NCI-H146 (cell line): ENCODE measurements at regions not wholly inside any gene's neighbourhood (a gene's known extent, or its start where the extent isn't known, plus 50 kb on each side); places are given as distances from the start of the nearest gene placed in this dataset.

Source experiments
- DNase-seq: peaks from one replicate; lab custom pipeline; 2025; lab: John Stamatoyannopoulos, UW

DNA sequence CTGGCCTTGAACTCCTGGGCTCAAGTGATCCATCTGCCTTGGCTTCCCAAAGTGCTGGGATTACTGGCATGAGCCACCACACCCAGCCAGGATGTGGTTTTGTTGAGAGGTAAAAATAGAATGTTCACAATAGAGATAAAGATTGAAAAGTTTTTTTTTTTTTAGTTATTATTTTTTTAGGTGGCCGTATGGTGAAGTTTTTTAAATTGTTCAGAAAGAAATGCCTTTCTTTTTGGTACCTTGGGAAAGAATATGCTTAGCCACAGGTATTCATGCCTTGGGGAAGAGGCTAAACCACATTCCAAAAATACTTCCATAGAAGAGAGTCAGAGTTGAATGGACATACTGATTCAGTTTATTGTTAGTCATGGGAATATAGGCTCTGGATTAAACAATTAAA, 143.4 kb downstream of the C11orf91 start:
- no peak for DNase-seq

DNA sequence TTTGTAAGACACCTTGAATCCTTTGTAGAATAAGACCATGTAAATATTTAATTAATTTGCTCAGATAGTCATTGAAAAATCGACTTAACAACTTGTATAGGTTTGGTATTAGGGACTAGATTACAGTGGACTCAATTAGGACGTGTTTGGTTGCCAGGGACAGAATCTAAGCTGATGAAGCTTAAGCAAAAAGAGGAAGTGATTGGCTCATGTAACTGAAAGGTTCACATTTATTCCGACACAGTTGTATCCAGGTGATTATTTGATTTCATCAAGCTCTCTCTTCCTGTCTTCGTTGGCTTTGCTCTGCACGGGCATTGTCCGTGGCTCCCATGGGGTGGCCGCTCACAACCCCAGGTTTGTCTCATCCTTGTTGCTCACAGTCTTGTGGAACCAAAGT, 146.4 kb downstream of the C11orf91 start:
- no peak for DNase-seq

DNA sequence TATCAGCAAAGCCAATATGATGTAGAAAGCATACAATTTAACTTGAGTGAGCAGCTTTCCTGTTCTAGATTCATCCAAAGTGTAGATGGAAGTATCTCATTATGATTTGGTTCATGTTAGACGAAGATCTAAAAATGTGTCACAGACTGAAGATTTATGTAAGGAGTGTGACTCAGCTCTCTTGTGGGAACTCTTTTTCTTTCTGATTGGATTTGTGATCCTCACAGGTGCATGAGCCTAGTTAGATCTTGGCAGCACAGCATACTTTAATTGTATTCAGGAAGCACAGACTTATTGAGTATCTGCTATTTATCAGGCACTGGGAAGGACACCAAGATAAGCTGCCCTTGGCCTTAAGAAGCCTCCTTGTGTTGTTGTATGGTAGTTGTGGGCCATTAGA, 147.1 kb downstream of the C11orf91 start:
- no peak for DNase-seq

DNA sequence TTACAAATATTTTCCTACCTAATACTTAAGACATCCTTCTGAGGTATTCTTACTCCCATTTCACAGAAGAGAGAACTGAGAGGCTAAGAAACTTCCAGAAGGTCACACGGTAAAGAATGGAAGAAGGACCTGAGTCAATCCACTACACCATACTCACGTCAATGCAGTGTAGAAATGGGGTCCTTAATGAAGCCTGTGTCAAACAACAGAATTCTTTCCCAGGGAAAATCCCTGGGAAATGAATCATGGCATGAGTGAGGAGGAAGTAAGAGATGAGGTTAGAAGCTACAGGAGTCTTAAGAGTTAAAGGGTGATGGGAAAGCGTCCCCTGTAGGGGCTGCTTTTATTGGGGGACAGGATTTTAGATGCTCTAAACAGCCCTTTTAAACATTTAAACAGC, 147.9 kb downstream of the C11orf91 start:
- no peak for DNase-seq

DNA sequence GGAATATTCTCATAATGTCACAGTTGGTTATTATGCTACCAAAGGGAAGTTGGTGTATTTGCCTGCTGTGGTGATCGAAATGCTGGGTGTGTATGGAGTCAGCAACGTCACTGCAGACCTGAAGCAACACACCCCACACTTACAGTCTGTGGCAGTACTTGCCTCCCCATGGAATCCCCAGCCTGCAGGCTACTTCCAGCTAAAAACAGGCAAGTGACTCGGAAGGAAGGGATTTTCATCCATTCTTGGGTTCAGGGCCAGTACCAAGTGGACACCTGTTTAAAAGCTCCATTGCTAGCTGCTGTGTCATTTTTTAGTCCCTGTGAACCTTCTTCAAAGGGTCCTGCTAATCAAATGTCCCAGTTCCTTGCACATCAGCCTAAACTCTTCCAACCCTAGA, 149.6 kb downstream of the C11orf91 start:
- no peak for DNase-seq

DNA sequence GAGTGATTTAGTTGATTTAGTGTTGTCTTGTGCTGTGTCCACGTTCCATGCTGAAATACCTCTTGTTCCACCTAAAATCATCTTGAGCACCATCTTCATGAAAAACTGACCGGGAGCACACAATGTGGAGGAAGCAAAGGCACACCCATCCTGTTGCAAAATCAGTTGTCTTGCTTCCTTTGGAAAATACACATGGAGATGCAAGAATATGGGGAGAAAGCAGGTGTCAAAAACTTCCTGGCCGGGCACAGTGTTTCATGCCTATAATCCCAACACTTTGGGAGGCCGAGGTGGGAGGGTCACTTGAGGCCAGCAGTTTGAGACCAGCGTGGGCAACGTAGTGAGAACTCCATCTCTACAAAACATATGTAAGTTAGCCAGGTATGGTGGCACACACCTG, 151.1 kb downstream of the C11orf91 start:
- DNase-seq, result no peak

DNA sequence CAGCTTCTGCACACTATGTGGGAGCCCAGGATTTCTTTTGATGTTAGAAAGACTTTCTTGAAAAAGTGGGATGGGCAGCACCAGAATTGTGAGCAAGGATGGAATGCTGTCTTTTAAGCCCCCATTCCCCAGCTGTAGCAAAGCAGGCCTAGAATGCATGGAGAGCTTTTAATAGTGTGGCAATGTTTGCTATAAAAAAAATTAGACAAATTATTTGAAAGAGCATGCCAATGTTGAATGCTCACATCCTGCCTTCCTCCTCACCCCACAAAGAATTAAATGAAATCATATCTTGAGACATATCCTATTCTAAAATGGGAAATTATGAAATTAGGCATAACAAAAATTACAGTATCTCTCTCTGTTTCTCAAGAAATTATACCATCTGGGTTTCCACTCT, 154.7 kb downstream of the C11orf91 start:
- no peak for DNase-seq

DNA sequence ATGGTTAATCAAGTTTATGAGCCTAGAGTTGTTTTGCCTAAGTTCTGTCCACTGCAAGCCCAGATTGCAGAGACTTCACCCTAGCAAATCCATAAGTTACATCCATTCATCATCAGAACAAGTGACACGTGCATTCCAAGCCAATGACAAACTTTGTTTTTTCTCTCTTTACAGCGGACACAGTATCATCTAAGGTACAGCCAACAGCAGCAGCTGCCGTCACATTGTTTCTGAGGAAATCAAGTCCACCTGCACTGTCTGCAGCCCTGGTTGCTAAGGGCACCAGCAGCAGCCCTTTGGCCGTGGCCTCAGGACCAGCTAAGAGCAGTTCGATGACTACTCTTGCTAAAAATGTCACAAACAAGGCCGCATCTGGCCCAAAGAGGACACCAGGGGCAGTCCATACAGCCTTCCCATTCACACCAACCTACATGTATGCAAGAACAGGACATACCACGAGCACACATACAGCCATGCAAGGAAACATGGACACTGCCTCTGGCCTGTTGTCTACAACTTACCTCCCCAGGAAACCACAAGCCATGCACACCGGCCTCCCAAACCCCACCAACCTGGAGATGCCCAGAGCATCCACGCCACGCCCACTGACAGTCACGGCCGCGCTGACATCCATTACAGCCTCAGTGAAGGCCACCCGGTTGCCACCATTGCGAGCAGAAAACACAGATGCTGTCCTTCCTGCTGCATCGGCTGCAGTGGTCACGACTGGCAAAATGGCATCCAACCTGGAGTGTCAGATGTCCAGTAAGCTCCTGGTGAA, 155.8 kb downstream of the C11orf91 start:
- DNase-seq, result no peak

DNA sequence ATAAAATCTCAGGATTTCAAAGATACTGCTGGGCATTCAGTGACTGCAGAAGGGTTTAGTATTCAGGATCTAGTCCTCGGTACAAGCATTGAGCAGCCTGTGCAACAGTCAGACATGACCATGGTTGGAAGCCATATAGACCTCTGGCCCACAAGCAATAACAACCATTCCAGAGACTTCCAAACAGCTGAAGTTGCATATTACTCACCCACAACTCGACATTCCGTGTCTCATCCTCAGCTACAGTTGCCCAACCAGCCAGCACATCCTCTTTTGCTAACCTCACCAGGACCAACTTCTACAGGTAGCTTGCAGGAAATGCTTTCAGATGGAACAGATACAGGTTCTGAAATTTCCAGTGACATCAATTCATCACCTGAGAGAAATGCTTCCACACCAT, 156.8 kb downstream of the C11orf91 start:
- no peak for DNase-seq

DNA sequence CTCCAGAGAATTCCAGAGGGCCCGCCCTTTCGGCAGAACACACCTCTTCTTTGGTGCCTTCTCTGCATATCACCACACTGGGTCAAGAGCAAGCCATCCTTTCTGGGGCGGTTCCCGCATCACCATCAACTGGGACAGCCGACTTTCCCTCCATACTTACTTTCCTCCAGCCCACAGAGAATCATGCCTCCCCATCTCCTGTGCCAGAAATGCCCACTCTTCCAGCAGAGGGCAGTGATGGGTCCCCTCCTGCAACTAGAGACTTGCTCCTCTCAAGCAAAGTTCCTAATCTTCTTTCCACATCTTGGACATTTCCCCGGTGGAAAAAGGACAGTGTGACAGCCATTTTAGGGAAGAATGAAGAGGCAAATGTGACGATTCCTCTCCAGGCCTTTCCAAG, 157.7 kb downstream of the C11orf91 start:
- peak; percentile 40 for DNase-seq

DNA sequence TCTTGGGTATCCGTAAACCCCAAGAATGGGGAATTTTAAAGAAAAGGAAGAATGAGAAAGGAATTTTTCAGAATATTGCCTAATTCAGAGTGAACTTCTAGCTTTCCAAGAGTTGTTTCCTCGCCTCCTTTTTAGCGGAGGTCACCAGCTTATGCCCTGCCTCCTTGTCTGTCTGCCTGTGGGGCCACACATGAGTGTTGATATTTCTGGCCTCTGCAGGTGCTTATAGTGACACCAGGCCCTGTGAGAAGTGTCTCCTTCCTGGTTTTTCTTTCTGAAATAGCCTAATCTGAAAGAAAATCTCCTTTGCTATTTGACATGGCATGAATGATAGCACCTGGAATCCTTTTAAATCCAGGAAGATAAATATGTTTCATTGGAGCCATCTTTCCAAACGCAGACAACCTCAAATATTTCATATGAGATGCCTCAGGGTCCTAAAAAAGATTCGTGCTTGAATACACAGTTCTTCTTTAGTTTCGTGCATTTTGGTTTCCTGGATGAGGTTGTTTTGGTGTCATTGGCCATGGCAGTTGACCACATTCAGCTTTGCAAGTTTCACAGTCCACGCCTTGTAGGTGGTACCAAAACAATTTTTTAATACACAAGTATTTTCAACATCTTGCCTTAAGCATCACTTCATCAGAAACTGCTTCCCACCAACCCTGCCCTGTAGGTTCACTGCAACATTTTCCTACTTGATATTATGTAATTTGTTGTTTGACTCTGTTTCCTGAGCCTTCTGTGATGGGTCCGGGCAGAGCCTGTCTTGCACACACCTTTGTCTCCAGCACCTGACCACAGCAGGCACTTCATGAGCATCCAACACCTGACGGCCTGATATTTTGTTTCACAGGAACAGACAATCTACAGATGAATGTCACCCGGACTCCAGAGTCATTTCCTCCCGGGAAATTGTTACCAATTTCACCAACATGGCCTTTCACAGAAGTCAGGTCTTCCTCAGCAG, 159.4 kb downstream of the C11orf91 start:
- no peak for DNase-seq

DNA sequence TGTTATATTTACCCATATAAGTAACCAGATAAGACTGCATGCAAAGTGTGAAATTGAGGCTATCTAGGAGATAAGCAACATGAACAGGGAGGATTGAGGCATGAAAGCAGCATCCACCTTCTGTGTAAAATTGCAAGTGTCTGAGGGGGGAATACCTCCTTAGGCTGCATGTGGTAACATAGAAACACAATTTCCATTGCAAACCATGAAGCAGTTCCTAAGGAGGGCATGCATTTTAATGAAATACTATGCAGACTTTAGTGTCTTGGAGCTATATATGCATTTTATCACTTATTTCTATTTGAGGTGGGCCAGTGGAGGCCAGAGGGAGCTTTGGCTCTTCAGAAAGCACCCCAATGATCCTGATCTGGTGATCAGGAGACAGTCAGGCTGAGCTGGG, 160.2 kb downstream of the C11orf91 start:
- DNase-seq, result no peak

DNA sequence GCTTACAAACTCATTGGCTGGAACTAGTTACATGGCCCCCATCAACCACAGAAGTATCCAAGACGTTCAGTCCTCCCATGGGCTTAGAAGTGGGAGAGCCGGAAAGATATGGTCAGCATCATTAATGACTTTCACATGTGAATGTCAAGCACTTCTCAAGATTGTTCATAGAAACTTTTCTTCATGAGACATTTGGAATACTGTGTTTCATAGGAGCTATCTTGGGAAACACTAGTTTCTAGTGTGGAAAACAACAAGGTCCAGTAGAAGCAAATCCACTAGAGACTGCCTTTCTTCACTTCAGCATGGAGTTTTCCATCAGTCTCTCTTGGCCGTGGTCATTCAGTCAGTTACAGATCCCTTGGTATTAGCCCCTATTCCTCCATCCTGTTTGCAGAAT, 160.9 kb downstream of the C11orf91 start:
- no peak for DNase-seq

DNA sequence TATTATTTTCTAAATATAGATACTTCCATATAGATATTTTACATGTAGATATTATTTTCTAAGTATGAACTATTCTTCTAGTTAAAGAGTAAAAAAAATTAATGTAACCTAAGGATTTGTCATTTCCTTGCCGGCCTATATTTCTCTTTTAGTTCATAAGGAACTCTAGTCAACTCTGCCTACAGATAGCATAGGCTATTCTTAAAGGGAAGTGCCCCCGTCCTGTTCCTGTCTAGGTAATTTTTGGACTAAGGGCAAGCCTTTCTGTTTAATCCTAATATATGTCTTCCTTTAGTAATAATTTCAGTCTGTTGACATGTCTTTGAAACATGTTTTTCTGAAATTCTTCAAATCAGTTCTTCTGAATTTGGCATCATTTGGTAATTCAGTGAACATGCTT, 161.9 kb downstream of the C11orf91 start:
- DNase-seq, result no peak

DNA sequence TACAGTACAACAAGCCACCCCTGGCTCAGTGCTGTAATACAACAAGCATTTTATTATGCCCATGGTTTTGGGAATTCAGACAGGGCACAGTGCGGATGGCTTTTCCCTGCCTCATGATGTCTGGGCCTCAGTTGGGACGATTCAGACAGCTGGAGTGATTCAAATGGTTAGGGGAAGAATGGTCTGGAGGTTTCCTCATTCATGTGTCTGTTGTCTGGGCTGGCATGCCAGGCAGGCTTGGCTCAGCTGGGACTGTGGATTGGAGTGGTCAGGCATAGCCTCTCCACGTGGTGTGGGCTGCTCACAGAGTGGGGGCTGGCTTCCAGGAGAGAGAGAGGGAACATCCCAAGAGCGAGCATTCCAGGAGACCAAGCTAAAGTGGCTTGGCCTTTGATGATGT, 164.4 kb downstream of the C11orf91 start:
- no peak for DNase-seq

DNA sequence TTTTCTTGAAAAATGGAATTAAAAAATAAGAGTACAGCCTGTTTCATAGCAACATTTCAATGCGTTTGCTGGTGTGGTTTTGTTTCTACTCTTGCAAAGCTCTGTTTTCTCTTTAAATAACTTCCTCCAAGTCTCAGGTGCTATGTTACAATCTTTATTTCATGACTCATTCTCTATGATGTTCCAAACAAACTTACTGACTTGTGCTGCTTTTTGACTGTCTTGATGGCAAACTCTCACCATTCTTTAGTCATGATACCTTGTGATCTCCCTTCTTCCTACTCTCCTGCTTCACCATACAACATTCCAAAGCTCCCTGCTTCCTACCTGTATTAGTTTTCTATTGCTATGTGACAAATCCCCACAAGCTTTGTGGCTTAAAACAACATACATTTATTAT, 166.1 kb downstream of the C11orf91 start:
- DNase-seq, result no peak

DNA sequence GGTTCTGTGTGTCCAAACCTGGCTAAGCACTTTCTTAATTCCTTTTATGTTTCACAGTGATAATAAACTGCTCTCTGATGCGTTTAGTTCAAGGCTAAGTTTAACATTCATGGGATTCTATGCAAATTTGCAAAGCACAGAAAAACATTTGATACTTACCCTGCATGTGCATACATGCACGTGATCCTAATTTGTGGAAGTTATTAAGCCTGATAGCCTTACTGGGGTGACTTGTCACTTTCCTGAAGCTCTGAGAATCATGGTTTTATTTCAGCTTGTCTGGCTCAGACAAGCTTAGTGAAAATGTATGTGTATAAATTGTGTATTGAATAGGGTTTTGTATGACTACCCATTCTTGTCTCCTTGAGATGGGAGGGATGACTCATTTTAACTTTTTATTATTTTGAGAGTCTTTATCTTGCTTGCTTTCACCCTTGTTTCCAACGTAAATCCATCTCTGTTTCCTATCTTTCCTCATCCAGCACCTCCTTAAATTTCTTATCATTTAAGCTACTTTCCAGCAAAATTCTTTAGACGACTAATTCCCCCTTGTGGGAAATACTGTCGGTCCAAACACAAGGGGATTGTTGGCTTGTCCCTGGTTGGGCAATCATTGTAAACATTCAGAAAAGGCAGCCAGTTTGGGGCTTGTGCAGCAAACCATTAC, 167.1 kb downstream of the C11orf91 start:
- DNase-seq, result no peak

DNA sequence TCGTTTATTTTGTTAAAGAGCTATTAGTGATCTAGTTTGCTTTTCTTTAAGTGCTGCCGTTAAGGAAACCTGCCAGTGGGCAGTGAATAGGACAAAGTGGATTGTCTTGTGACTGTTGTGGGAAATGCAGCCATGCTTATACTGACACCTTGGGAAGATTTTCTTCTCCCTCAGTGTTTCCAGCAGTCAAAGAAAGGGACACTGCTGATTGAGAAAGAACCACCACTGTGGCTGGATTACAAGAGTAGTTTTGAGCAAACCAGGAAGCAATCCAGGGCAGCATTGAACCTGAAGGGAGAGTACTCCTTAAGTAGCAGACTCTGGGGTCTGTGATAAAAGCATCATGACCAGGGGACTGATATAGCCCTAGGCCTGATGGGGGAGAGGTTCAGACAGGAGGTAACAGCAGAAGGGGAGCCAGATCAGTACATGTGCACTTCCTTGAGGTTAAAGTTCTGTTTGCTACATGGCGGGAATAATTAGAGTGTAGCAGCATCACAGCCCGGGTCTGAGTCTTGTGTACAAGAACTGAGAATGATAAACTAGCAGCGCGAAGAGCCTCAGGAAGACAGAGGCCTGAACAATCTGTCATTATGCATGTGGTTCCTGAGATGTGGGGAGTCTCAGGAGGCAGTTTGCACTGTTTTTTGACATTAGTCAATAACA, 167.8 kb downstream of the C11orf91 start:
- DNase-seq, result no peak

DNA sequence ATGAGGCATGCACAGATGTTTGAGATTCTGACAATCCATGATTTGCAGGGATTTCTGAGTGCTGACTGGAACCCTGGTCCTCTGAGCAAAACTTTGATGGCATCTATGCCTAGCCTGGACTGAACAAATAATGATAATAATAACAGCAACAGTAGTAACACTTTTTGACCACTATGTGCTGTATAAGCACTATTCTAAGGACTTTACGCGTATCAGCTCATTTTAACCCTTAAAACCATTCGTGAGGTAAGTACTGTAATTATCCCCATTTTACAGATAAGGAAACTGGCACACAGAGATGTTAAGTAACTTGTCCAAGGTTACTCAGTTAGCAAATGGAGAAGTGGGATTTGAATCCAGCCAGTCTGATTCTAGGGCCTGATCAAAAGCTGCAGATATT, 168.4 kb downstream of the C11orf91 start:
- no peak for DNase-seq

DNA sequence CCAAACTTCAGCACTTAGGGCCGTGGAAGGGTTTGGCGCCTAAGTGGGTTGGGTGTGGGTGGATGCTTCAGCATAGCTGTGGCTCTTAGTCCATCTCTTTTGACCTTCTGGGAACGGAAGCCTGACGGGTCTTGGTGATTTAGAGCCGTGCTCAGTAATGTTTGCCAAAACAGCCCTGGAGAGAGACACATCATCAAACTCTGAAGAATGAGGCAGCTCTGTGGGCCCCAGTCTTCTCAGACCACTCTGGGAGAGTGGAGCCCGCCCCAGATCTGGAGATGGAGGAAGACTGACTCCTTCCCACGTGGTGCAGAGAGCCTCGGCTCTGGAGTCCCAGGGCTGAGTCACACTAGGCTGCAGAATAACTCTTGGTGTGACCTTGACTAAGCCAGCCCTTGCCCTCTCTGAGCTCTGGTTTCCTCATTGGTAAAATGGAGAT, 168.9 kb downstream of the C11orf91 start:
- DNase-seq, result no peak

DNA sequence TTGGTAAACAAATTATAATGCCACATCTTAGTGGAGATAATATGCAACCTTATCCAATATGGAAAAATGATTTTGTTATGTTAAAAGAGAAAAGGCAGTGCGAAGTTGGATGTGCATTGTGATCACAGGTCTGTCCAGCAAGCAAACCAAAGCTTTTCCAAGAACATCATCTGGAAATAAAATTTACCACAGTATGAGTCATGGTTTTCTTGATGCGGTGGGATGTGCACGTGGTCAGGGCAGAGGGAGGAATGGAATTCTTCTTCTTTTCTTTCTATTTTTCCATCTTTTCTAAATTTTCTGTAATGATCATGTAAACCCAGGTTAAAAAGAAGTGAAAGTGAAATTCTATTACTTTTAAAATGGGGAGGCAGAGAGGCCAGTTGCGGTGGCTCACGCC, 169.8 kb downstream of the C11orf91 start:
- no peak for DNase-seq

DNA sequence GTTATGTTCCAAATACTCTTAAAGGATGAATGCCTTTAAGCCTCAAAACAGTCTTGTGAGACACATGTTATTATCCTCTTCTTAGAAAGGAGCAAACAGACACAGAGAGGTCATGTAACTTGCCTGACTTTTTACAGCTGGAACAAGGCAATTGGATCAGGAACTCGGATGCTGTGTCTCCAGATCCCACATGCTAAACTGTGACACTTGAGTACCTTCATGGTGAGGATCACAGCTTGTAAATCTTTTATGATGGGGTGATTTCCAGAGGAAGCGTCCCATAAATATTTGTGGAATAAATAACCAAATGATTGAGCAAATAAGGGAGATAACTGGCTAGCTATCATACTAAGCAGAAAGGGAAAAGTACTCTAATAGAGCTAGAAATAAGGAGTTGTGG, 171.2 kb downstream of the C11orf91 start:
- DNase-seq, result no peak
